ENCODE measurements at regions not wholly inside any gene's neighbourhood (a gene's known extent, or its start where the extent isn't known, plus 50 kb on each side); places are given as distances from the start of the nearest gene placed in this dataset.

DNA sequence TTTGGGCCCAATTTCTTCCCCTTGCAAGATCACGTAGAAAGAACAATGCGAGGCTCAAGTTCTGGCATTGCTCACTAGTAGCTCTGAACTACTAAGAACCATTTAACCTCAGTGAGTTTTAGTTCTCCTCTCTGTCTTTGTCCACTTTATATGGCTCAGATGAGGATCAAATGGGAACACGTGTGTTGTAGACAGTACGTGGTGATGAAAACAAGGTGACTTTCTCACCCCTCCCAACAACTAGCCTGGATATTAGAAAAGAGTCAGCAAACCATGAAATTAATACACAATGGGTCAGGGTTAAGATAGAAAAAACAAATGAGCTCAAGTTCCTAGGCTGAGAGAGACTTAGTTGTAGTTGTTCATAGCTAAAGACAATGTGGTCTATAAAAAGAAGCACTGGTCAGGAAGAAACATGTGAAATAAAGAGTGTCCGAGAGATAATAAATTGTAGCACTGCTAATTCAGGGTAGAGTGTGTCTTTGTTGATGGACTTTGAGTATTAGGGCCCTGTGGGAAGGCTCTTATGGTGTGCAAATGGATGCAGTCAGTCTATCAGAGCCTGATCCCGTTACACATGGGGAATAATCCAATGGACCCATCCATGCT is 417.0 kb downstream of the HAPSTR1 start:
- Histone ChIP-seq H3K27me3 (no peaks in the 10 kb centered on the region), H3K4me1 (no peaks in the 10 kb centered on the region), H3K4me3 (replicated peaks in 1 of 3) (no peak overlapping the region), H3K9me3 (no peaks in the 10 kb centered on the region), H3K27ac (no peak overlapping the region), H3K36me3 (no peaks in the 10 kb centered on the region)
- TF ChIP-seq, protein P1, sequence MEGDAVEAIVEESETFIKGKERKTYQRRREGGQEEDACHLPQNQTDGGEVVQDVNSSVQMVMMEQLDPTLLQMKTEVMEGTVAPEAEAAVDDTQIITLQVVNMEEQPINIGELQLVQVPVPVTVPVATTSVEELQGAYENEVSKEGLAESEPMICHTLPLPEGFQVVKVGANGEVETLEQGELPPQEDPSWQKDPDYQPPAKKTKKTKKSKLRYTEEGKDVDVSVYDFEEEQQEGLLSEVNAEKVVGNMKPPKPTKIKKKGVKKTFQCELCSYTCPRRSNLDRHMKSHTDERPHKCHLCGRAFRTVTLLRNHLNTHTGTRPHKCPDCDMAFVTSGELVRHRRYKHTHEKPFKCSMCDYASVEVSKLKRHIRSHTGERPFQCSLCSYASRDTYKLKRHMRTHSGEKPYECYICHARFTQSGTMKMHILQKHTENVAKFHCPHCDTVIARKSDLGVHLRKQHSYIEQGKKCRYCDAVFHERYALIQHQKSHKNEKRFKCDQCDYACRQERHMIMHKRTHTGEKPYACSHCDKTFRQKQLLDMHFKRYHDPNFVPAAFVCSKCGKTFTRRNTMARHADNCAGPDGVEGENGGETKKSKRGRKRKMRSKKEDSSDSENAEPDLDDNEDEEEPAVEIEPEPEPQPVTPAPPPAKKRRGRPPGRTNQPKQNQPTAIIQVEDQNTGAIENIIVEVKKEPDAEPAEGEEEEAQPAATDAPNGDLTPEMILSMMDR (IDR thresholded peaks at IDR 0.05), result no peak
- TF ChIP-seq POLR2A (IDR thresholded peaks at IDR 0.05), result no peak
- intact Hi-C loops (cut with DNase I), result no loop called here
- 87 to 89% methylated on average over 6 of the region's 6 CpGs for WGBS, 2 donors
- no peak for DNase-seq

DNA sequence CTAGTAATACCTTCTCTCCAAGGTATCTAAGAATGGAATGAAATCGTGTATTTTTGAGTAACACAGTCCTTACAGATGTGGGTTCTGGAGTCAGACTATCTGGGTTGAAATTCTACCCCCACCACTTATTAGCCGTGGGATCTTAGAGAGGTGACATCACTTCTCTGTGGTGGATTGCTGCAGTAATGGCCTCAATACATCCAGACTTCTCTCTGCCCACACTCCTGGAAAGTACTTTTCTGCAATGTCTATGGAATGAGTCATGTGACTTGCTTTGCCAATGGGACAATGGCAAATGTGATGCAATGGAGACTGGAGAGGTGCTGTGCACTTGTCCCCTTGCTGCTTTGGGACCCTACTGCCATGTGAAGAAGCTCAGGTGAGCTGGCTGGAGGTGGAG is 418.2 kb downstream of the HAPSTR1 start:
- no peak for DNase-seq
- no peak overlapping the region for H3K4me3 ChIP-seq (replicated peaks in 1 of 3)
- intact Hi-C loops (cut with DNase I), result no loop called here
- H3K36me3 ChIP-seq, result no peaks in the 10 kb centered on the region
- H3K4me1 ChIP-seq, result no peaks in the 10 kb centered on the region
- TF ChIP-seq, protein P1 (IDR thresholded peaks at IDR 0.05), result no peak
- no peak for TF ChIP-seq POLR2A (IDR thresholded peaks at IDR 0.05)
- 61 to 71% methylated on average over 2 of the region's 2 CpGs for whole genome bisulfite sequencing, 2 donors
- H3K9me3 ChIP-seq, result no peaks in the 10 kb centered on the region
- H3K27me3 ChIP-seq, result no peaks in the 10 kb centered on the region
- no peak overlapping the region for H3K27ac ChIP-seq

DNA sequence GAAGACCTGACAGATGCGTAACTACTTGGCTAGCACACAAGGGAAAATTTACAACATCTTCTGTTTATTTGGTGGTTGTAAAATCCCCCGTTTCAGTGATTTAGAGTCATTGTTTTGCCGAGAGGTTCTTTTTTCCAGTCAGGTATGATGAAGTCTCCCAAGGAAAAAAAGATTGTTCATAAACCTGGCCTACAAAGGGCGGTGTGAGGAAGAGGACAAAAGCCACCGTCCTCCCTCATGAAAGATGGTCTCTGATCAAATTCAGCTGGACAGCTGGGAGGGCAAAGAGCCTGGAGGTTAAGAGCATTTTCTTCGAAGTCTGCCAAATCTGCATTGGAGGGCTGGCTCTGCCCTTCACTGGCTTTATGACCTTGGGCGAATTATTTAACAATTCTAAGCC is 419.9 kb downstream of the HAPSTR1 start:
- Histone ChIP-seq H3K27me3 (no peaks in the 10 kb centered on the region), H3K9me3 (no peaks in the 10 kb centered on the region), H3K27ac (no peak overlapping the region), H3K4me1 (no peaks in the 10 kb centered on the region), H3K4me3 (replicated peaks in 1 of 3) (no peak overlapping the region), H3K36me3 (no peaks in the 10 kb centered on the region)
- no peak for DNase-seq
- 86 to 87% methylated on average over 7 of the region's 7 CpGs for WGBS, 2 donors
- intact Hi-C loops (cut with DNase I), result no loop called here
- TF ChIP-seq, protein P1 (IDR thresholded peaks at IDR 0.05), result no peak
- no peak for TF ChIP-seq POLR2A (IDR thresholded peaks at IDR 0.05)

DNA sequence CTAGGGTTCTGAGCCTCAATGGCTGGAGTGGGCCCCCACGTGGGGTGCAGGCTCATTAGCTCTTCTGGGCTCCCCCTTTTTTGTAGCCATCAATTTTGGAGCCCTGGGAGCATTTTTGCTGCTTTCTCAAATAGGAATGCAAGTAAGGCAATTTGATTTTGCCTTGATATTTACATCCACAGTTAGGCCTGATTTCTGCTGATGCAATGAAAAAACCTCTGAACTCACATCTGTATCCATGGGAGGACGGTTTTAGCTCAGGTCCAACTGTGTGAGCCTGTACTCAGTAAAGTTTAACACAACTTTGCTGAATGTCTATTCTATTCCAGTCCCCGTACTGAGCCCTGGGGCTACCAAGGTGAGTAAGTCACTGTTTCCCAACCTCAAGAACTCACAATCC is 425.0 kb downstream of the HAPSTR1 start:
- Histone ChIP-seq H3K27ac (no peak overlapping the region), H3K9me3 (no peaks in the 10 kb centered on the region), H3K4me1 (no peaks in the 10 kb centered on the region), H3K4me3 (replicated peaks in 1 of 3) (no peak overlapping the region), H3K27me3 (no peaks in the 10 kb centered on the region), H3K36me3 (no peaks in the 10 kb centered on the region)
- no peak for DNase-seq
- intact Hi-C loops (cut with DNase I), result no loop called here
- no peak for TF ChIP-seq POLR2A (IDR thresholded peaks at IDR 0.05)
- TF ChIP-seq, protein P1 (IDR thresholded peaks at IDR 0.05), result no peak
- WGBS, 2 donors, result 76 to 80% methylated on average over 3 of the region's 3 CpGs

DNA sequence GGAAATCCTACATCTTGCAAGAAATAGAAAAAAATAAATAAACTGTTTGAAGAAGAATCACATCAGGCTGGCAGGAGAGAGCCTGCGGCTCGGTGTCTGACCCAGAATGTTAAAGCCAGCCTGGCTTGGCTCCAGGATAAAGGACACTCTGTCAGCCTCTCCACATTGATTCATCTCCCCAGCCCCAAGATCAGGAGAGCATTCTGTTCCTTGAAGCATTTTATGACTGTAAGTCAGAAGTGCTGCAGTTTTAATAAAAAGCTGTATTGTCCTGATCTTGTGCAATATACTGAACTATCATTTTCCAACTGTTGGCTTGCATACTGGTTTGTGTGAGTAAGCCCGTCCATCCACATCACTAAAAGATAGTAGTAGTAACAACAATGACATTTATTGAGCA is 426.6 kb downstream of the HAPSTR1 start:
- H3K36me3 ChIP-seq, result no peaks in the 10 kb centered on the region
- no peaks in the 10 kb centered on the region for H3K4me1 ChIP-seq
- H3K27me3 ChIP-seq, result no peaks in the 10 kb centered on the region
- 27 to 70% methylated on average over 3 of the region's 3 CpGs for WGBS, 2 donors
- intact Hi-C loops (cut with DNase I), result no loop called here
- TF ChIP-seq, protein P1 (IDR thresholded peaks at IDR 0.05), result no peak
- no peak for TF ChIP-seq POLR2A (IDR thresholded peaks at IDR 0.05)
- no peak overlapping the region for H3K27ac ChIP-seq
- H3K4me3 ChIP-seq (replicated peaks in 1 of 3), result no peak overlapping the region
- no peak for DNase-seq
- no peaks in the 10 kb centered on the region for H3K9me3 ChIP-seq

All from thyroid gland (tissue), 4 donors.